GM12865 (cell line): ENCODE measurements at regions not wholly inside any gene's neighbourhood (a gene's known extent, or its start where the extent isn't known, plus 50 kb on each side); places are given as distances from the start of the nearest gene placed in this dataset.

Experiments
- DNase-seq: peaks from one replicate; pipeline ENCODE4 v3.0.0; 2010; ENCODE audit warnings: low read depth
- H3K4me3 ChIP-seq: 2 replicates; pipeline ENCODE4 v1.5.1; 2011; ENCODE audit warnings: mild to moderate bottlenecking, low read depth, low read length, control low read depth
- TF ChIP-seq, protein P1 (sequence below): IDR thresholded peaks from 2 replicates; pipeline ENCODE4 v1.5.1; 2011; ENCODE audit warnings: low read length, control low read depth, low read depth, inconsistent platforms; ENCODE audit not compliant: insufficient read depth; ENCODE audit errors: missing control alignments

DNA sequence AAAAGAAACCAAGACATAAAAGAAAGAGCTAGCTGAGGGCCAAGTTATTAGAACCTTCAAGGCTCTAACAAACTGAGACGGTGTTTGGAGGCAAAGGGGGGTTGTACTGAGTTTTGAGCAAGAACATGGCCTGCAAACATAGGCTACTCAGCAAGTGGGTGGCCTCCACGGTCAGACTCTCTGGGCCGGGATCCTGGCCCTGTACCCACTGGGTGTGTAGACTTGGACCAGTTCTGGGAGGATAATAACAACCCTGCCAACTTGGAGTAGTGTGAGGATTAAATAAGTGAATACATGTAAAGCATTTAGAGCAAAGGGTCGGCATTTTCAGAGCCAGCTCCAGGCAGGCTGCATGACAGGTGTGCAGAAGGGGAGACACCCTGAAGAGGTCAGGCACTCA lies 56.1 kb upstream of the TNFRSF19 start:
- no peak for DNase-seq
- no peak overlapping the region for H3K4me3 ChIP-seq
- TF ChIP-seq, protein P1, sequence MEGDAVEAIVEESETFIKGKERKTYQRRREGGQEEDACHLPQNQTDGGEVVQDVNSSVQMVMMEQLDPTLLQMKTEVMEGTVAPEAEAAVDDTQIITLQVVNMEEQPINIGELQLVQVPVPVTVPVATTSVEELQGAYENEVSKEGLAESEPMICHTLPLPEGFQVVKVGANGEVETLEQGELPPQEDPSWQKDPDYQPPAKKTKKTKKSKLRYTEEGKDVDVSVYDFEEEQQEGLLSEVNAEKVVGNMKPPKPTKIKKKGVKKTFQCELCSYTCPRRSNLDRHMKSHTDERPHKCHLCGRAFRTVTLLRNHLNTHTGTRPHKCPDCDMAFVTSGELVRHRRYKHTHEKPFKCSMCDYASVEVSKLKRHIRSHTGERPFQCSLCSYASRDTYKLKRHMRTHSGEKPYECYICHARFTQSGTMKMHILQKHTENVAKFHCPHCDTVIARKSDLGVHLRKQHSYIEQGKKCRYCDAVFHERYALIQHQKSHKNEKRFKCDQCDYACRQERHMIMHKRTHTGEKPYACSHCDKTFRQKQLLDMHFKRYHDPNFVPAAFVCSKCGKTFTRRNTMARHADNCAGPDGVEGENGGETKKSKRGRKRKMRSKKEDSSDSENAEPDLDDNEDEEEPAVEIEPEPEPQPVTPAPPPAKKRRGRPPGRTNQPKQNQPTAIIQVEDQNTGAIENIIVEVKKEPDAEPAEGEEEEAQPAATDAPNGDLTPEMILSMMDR: no peak

DNA sequence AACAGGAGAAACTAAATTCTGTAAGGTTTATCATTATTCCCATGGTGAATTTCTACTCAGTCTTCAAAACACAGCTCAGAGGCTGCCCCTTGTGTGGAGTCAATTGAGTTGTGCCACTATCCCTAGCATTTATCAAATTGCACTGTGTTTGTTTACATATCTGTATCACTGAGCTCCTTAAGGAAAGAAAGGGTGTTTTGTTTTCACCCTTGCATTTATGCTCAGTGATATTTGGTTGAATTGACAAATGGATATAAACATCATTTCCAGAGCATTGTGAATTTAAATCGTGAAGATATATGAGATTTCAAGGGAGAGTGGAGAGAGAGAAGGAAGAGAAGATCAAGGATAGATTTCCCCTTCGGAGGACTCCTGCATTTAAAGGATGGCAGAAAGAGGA lies 55.1 kb upstream of the TNFRSF19 start:
- TF ChIP-seq, protein P1: no peak
- no peak for DNase-seq
- H3K4me3 ChIP-seq: no peak overlapping the region

DNA sequence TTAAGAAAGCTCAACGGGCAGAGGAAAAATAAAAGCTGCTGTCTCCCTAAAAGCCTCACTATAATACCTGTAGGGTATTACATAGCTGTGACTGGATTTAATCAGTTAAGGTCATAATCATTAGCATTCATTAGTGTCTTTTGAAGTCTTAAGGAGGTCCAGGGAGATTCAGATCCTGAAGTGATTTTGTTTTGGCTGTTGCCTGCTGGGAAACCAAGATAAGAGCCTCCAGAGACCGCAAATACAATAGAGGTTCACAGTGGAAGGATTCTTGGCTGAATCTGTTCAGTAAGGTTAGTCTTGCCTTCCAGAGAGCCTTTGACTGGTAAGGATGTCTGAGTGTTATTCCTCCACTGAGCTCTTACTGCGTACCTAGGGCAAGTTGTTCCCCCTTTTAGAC lies 54.0 kb upstream of the TNFRSF19 start:
- TF ChIP-seq, protein P1: no peak
- H3K4me3 ChIP-seq: no peak overlapping the region
- DNase-seq: no peak

- H3K4me3 ChIP-seq: no peak overlapping the region
- DNase-seq: no peak
- TF ChIP-seq, protein P1: no peak
Observed at GRCh38 chr13:23516702-23517101, 53.5 kb upstream of the TNFRSF19 start.

- no peak overlapping the region for H3K4me3 ChIP-seq
- TF ChIP-seq, protein P1: no peak
- DNase-seq: no peak
Observed at GRCh38 chr13:23518231-23518630, 52.0 kb upstream of the TNFRSF19 start.
